ENCODE measurements at regions not wholly inside any gene's neighbourhood (a gene's known extent, or its start where the extent isn't known, plus 50 kb on each side); places are given as distances from the start of the nearest gene placed in this dataset.
"Not testable (repeated sequence)": the region's sequence is repeated elsewhere in the genome, so short reads cannot be mapped to it uniquely, and the experiment has no call there.

DNA sequence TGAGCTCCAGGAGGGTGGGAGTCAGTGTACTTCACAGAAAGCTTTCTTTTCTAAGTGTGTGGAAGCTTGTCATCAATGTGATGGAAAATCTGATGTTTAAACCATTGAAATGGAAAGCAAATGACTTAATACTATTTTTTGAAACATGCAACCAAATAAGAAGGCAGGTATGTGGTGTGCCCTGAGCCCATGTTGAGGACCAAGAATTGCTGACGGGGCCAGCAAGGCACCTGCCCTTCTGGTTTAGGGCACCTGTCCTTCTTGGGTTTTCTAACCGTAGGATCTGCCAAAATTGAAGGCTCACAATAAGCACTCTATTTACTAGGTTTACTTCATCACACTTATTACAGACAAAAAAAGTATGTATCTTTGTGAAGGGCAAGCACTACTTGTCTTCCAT lies 537.7 kb downstream of the SOCS6 start:
- 82 to 88% methylated on average over 2 of the region's 2 CpGs for WGBS, 2 donors
- H3K9me3 ChIP-seq, result no peaks in the 10 kb centered on the region
- no peak overlapping the region for H3K4me3 ChIP-seq
- H3K27ac ChIP-seq, result no peak overlapping the region
- no peaks in the 10 kb centered on the region for H3K27me3 ChIP-seq
- no peak for TF ChIP-seq EP300 (IDR thresholded peaks at IDR 0.05)
- no peak for TF ChIP-seq CTCF (IDR thresholded peaks at IDR 0.05)
- no peak for TF ChIP-seq POLR2A (IDR thresholded peaks at IDR 0.05)
- no peaks in the 10 kb centered on the region for H3K36me3 ChIP-seq
- no peaks in the 10 kb centered on the region for H3K4me1 ChIP-seq
- no peak for DNase-seq (ENCODE audit: low spot score in 2 of 2)

- Histone ChIP-seq H3K27ac (no peak overlapping the region), H3K9me3 (no peaks in the 10 kb centered on the region), H3K4me1 (no peaks in the 10 kb centered on the region), H3K36me3 (no peaks in the 10 kb centered on the region), H3K27me3 (no peaks in the 10 kb centered on the region), H3K4me3 (no peak overlapping the region)
- TF ChIP-seq EP300 (IDR thresholded peaks at IDR 0.05) (no peak), POLR2A (IDR thresholded peaks at IDR 0.05) (no peak), CTCF (IDR thresholded peaks at IDR 0.05) (no peak)
- whole genome bisulfite sequencing, 2 donors, result 38 to 54% methylated on average over 3 of the region's 3 CpGs
- DNase-seq (ENCODE audit: low spot score in 2 of 2), result no peak
Measured at GRCh38 chr18:70822691-70823090, 533.8 kb downstream of the SOCS6 start.

DNA sequence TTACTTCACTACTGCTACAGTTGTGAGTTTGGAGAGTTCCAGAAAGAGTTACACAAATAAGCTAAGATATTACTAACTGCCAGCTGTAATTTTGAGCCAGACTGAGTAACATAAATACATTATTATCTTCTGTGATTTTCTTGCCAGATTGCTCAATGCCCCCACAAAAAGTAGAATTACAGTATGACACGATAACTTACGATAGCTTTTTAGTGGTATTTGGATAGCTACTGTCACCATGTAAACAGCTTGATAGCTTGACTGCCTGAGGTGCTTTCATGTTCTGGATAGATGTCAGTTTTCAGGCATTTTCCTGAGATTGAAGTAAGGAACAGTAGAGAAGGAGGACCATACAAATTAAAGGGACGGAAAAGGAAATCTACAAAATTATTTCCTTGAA lies 533.3 kb downstream of the SOCS6 start:
- 11 to 23% methylated on average over 3 of the region's 3 CpGs for WGBS, 2 donors
- no peak overlapping the region for H3K4me3 ChIP-seq
- no peaks in the 10 kb centered on the region for H3K36me3 ChIP-seq

DNA sequence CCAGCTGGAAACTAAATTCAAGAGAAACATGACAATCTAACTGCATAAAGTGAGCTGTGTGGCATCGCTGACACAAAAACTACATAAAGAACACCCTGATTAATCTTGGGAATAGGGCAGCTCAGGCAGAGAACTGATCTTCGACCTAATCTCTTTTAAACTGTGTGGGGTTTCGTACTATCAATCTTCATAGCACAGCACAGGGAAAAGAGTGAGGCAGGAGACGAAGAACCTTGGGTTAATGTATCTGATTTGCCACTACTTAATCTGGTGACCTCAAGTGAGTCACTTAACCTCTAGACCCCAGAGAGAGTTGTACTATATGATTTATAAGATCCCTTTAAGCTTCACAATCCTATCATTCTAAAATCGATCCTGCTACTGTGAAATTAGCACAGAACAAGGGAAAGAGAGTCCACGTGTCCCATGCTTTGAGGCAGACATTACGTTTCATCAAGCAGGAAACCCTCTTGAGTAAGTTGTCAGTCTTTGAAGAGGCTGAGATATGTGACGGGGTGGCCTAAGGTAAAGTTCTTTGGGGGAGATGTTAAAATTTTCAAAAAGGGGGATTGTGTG lies 519.7 kb downstream of the SOCS6 start:
- H3K36me3 ChIP-seq, result no peaks in the 10 kb centered on the region
- H3K27ac ChIP-seq, result no peak overlapping the region
- DNase-seq (ENCODE audit: low spot score in 2 of 2), result no peak
- H3K9me3 ChIP-seq, result no peaks in the 10 kb centered on the region
- WGBS, 2 donors, result 56 to 65% methylated on average over 8 of the region's 8 CpGs
- H3K4me1 ChIP-seq, result no peaks in the 10 kb centered on the region
- no peaks in the 10 kb centered on the region for H3K27me3 ChIP-seq
- TF ChIP-seq EP300 (IDR thresholded peaks at IDR 0.05) (no peak), POLR2A (IDR thresholded peaks at IDR 0.05) (no peak), CTCF (IDR thresholded peaks at IDR 0.05) (no peak)
- H3K4me3 ChIP-seq, result no peak overlapping the region

More for the DNA sequence above, 533.3 kb downstream of the SOCS6 start:
- DNase-seq (ENCODE audit: low spot score in 2 of 2), result no peak
- TF ChIP-seq POLR2A (IDR thresholded peaks at IDR 0.05) (no peak), CTCF (IDR thresholded peaks at IDR 0.05) (no peak)
- Histone ChIP-seq H3K27me3 (no peaks in the 10 kb centered on the region), H3K27ac (no peak overlapping the region), H3K9me3 (peaks cover 0 to 3% (median 0%) of the 10 kb centered on the region in 4 donors), H3K4me1 (no peaks in the 10 kb centered on the region)

DNA sequence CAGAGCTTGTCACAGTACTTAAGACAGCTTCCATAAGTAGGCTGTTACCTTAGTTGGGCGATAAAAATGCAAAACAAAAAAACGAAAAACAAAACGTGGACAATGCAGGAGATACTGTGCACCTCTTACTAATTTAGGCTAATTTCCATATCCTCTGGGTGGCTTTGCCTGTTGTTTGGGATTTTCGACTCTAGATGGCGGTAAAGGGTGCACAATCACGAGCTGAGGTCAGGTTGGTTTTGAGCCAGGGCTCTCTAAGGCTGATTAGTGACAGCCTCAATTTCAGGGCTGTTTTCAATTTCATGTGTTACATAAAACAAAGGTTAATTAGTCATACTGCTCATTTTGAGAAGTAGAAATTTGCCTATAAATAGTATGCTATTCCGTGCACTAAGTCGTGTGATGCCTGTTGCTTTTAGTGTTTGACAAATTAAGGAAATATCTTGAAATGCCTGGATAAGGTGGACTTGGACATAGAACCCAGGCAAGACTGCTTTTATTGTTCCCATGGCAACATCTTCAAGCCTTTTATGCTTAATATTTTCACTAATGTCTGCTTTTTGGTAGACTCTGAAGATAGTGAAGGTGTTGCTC lies 493.1 kb downstream of the SOCS6 start:
- WGBS, 2 donors, result 2 to 6% methylated on average over 8 of the region's 8 CpGs
- no peaks in the 10 kb centered on the region for H3K36me3 ChIP-seq
- H3K27me3 ChIP-seq, result no peaks in the 10 kb centered on the region
- TF ChIP-seq EP300 (IDR thresholded peaks at IDR 0.05) (no peak), POLR2A (IDR thresholded peaks at IDR 0.05) (no peak), CTCF (IDR thresholded peaks at IDR 0.05) (peak in 2 of 5 experiments; percentile 17 to 31)
- no peak overlapping the region for H3K27ac ChIP-seq
- no peaks in the 10 kb centered on the region for H3K9me3 ChIP-seq
- no peaks in the 10 kb centered on the region for H3K4me1 ChIP-seq
- H3K4me3 ChIP-seq, result no peak overlapping the region
- peak in 1 of 2 donors; percentile 53 for DNase-seq (ENCODE audit: low spot score in 2 of 2)

DNA sequence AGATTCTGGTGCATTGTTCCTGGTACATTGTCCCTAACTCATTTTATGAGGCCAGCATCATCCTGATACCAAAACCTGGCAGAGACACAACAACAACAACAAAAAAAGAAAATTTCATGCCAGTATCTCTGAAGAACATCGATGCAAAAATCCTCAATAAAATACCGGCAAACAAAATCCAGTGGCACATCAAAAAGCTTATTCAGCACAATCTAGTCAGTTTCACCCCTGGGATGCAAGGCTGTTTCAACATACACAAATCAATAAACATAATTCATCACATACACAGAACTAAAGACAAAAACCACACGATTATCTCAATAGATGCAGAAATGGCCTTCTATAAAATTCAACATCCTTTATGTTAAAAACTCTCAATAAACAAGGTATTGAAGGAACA lies 477.4 kb downstream of the SOCS6 start:
- H3K27me3 ChIP-seq; H3K27ac ChIP-seq; H3K4me3 ChIP-seq; DNase-seq (ENCODE audit: low spot score in 2 of 2); H3K9me3 ChIP-seq; H3K36me3 ChIP-seq; H3K4me1 ChIP-seq: not testable (repeated sequence)
- 87 to 88% methylated on average over 3 of the region's 3 CpGs for WGBS, 2 donors

Measured in tibial nerve (tissue), 4 donors.